ENCODE measurements at regions not wholly inside any gene's neighbourhood (a gene's known extent, or its start where the extent isn't known, plus 50 kb on each side); places are given as distances from the start of the nearest gene placed in this dataset.

DNA sequence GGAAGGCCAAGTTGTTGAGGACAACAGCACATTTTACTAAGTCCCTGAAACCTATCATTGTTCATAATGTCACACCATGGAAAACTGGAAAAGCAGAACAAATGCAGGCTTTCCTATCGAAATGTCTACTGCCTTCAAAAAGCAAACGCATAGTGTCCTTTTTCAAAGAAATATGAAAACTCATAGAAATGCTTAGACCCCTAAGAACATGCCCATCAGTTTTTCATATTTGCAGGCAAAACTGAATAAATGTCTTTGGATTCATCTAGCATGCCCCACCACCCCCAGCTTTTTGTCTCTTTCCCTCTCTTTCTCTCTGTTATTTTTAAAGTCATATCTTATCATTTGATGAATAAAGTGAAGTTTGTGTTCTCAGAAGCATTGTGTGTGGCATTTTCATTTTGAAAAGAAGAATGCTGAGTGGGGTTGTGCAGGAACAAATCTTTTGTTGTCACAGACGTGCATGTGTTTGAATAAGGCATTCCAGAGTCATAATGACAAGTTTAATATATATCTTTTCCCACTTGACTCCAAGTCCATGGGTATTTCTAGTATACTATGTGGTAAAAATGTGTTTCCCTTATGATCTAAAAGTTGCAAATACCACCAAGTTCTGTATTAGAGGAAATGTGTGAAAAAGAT is 2180.0 kb upstream of the PIK3C3 start:
- no peak for TF ChIP-seq POLR2AphosphoS5 (IDR thresholded peaks at IDR 0.05)
- no peak for TF ChIP-seq EP300 (IDR thresholded peaks at IDR 0.05)
- TF ChIP-seq, protein P1, sequence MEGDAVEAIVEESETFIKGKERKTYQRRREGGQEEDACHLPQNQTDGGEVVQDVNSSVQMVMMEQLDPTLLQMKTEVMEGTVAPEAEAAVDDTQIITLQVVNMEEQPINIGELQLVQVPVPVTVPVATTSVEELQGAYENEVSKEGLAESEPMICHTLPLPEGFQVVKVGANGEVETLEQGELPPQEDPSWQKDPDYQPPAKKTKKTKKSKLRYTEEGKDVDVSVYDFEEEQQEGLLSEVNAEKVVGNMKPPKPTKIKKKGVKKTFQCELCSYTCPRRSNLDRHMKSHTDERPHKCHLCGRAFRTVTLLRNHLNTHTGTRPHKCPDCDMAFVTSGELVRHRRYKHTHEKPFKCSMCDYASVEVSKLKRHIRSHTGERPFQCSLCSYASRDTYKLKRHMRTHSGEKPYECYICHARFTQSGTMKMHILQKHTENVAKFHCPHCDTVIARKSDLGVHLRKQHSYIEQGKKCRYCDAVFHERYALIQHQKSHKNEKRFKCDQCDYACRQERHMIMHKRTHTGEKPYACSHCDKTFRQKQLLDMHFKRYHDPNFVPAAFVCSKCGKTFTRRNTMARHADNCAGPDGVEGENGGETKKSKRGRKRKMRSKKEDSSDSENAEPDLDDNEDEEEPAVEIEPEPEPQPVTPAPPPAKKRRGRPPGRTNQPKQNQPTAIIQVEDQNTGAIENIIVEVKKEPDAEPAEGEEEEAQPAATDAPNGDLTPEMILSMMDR (IDR thresholded peaks at IDR 0.05), result no peak
- no peak for TF ChIP-seq POLR2A (IDR thresholded peaks at IDR 0.05)
- Histone ChIP-seq H3K4me1 (no peaks in the 10 kb centered on the region), H3K27me3 (no peaks in the 10 kb centered on the region), H3K9me3 (no peaks in the 10 kb centered on the region), H3K36me3 (no peaks in the 10 kb centered on the region), H3K4me3 (no peak overlapping the region), H3K27ac (no peak overlapping the region)
- 74% methylated on average over 3 of the region's 3 CpGs for WGBS
- DNase-seq (ENCODE audit: low spot score in 2 of 2), result no peak

DNA sequence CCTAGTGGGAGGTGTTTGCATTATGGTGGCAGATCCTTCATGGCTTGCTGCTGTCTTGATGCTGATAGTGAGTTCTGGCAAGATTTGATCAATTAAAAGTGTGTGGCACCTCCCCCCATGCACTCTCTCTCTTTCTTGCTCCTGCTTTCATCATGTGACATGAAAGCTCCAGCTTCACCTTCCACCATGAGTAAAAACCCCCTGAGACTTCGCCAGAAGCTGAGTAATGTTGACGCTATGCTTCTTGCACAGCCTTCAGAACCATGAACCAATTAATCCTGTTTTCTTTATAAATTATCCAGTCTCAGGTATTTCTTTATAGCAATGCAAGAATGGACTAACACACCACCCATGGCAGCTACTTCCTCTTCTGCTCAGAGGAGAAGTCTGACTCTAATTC is 2181.4 kb upstream of the PIK3C3 start:
- no peak for TF ChIP-seq POLR2AphosphoS5 (IDR thresholded peaks at IDR 0.05)
- TF ChIP-seq, protein P1 (IDR thresholded peaks at IDR 0.05), result no peak
- TF ChIP-seq EP300 (IDR thresholded peaks at IDR 0.05), result no peak
- no peak for TF ChIP-seq POLR2A (IDR thresholded peaks at IDR 0.05)
- no peak for DNase-seq (ENCODE audit: low spot score in 2 of 2)
- WGBS, result 96% methylated on average over 2 of the region's 2 CpGs
- H3K36me3 ChIP-seq, result no peaks in the 10 kb centered on the region
- no peak overlapping the region for H3K4me3 ChIP-seq
- H3K4me1 ChIP-seq, result no peaks in the 10 kb centered on the region
- H3K27ac ChIP-seq, result no peak overlapping the region
- H3K9me3 ChIP-seq, result no peaks in the 10 kb centered on the region
- no peaks in the 10 kb centered on the region for H3K27me3 ChIP-seq

DNA sequence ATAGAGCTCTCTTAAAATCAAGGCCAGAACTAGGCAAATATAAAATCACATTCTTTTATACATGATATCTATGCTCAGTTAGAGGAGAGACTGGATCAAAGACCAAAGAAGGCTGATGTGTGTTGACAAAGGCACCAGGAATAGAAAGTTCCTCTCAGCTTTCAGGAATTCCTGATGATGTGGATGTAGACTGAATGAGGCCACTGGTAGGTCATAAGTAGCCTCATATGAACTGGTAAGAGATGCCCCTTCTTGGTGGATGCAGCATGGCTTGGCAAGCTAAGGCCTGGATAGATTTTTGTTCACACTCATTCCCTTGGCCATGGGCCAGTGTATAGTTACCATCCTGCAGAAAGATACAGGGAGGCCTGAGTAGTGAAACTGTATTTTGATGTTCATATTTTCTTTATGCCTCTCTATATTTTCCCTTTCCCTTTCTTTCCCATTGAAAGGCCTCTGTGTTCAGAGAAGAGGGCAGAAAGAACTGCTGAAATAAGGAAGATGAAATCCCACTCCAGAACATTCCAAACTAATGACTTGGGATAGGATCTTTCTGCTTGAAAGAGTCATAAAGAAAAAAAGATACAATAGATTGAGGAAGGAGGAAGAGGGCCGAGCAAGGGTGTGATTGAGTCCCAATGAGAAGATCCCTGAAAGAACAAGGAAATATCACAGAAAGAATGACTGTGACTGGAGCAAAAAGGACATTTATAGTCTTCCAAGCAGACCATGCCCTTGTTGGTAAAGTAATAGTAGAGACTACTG is 2182.7 kb upstream of the PIK3C3 start:
- Histone ChIP-seq H3K4me1 (no peaks in the 10 kb centered on the region), H3K27me3 (no peaks in the 10 kb centered on the region), H3K9me3 (no peaks in the 10 kb centered on the region), H3K27ac (no peak overlapping the region), H3K36me3 (no peaks in the 10 kb centered on the region), H3K4me3 (no peak overlapping the region)
- WGBS, result 91% methylated on average over 1 of the region's 1 CpG
- TF ChIP-seq POLR2AphosphoS5 (IDR thresholded peaks at IDR 0.05) (no peak), EP300 (IDR thresholded peaks at IDR 0.05) (no peak), POLR2A (IDR thresholded peaks at IDR 0.05) (no peak)
- TF ChIP-seq, protein P1 (IDR thresholded peaks at IDR 0.05), result no peak
- DNase-seq (ENCODE audit: low spot score in 2 of 2), result no peak

DNA sequence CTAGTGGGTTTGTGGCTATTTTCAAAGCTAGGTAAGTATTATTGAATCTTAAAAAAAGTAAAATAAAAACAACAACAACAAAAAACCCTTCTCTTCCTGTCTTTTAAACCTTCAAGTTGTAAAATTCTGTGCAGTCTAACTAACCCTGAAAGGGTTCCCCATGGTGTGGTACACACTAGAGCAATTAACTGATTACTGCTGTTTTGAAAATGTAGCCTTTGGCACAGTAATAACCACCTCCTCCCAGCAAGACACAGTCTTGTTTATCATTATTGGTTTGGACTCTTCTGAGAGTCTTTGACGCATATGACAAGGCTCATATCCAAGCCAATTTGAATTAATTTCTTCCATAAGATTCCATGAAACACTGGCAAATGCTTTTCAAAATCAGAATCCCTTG is 2184.6 kb upstream of the PIK3C3 start:
- TF ChIP-seq POLR2AphosphoS5 (IDR thresholded peaks at IDR 0.05) (no peak), POLR2A (IDR thresholded peaks at IDR 0.05) (no peak), EP300 (IDR thresholded peaks at IDR 0.05) (no peak)
- TF ChIP-seq, protein P1 (IDR thresholded peaks at IDR 0.05), result no peak
- no peak overlapping the region for H3K27ac ChIP-seq
- no peaks in the 10 kb centered on the region for H3K9me3 ChIP-seq
- 42% methylated on average over 1 of the region's 1 CpG for WGBS
- no peak for DNase-seq (ENCODE audit: low spot score in 2 of 2)
- H3K4me3 ChIP-seq, result no peak overlapping the region
- no peaks in the 10 kb centered on the region for H3K4me1 ChIP-seq
- H3K27me3 ChIP-seq, result no peaks in the 10 kb centered on the region
- no peaks in the 10 kb centered on the region for H3K36me3 ChIP-seq

DNA sequence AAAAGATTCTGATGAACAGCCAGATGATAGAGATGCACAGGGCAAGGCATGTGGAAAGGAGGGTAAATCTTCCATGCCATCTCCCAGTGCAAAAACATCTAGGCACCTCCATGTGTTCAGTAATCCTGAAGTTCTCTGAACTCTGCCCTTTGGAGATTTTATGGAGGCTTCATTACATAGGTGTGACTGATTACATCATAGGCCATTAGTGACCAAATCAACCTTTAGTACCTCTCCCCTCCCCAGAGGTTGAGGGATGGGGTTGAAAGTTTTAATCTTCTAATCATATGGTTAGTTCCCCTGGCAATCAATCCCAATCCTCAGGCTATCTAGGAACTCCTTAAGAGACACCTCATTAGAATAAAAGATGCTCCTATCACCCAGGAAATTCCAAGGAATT is 2190.2 kb upstream of the PIK3C3 start:
- H3K9me3 ChIP-seq, result no peaks in the 10 kb centered on the region
- H3K27me3 ChIP-seq, result no peaks in the 10 kb centered on the region
- no peak overlapping the region for H3K4me3 ChIP-seq
- H3K4me1 ChIP-seq, result no peaks in the 10 kb centered on the region
- no peak for DNase-seq (ENCODE audit: low spot score in 2 of 2)
- TF ChIP-seq, protein P1 (IDR thresholded peaks at IDR 0.05), result no peak
- TF ChIP-seq EP300 (IDR thresholded peaks at IDR 0.05) (no peak), POLR2AphosphoS5 (IDR thresholded peaks at IDR 0.05) (no peak), POLR2A (IDR thresholded peaks at IDR 0.05) (no peak)
- no peak overlapping the region for H3K27ac ChIP-seq
- no peaks in the 10 kb centered on the region for H3K36me3 ChIP-seq
